Fibroblast of the aortic adventitia (primary cell): ENCODE measurements at regions not wholly inside any gene's neighbourhood (a gene's known extent, or its start where the extent isn't known, plus 50 kb on each side); places are given as distances from the start of the nearest gene placed in this dataset.

Source experiments
- DNase-seq: peaks from one replicate; pipeline ENCODE4 v3.0.0-alpha.2; 2010; ENCODE audit warnings: low read depth
- H3K4me3 ChIP-seq: 2 replicates; pipeline ENCODE4 v1.5.1; 2011; ENCODE audit warnings: low read depth, mild to moderate bottlenecking, control low read depth, low read length, moderate library complexity
- CTCF ChIP-seq: IDR thresholded peaks from 2 replicates; pipeline ENCODE4 v1.5.1; 2011; ENCODE audit warnings: mild to moderate bottlenecking, low read length, control low read depth, inconsistent platforms; ENCODE audit not compliant: insufficient read depth

- no peak for TF ChIP-seq CTCF
Observed at GRCh38 chr2:223415071-223415470, 187.1 kb downstream of the SCG2 start.

GRCh38 chr2:223416815-223417610 lies 185.1 kb downstream of the SCG2 start:
- peak; percentile 64 for DNase-seq
- no peak for TF ChIP-seq CTCF
- H3K4me3 ChIP-seq: no peak overlapping the region

More at GRCh38 chr2:223415071-223415470, 187.1 kb downstream of the SCG2 start:
- no peak overlapping the region for H3K4me3 ChIP-seq
- DNase-seq: no peak

- peak; percentile 50 for DNase-seq
- TF ChIP-seq CTCF: no peak
- H3K4me3 ChIP-seq: no peak overlapping the region
Observed at GRCh38 chr2:223418131-223418530, 184.0 kb downstream of the SCG2 start.

GRCh38 chr2:223418604-223419199 lies 183.5 kb downstream of the SCG2 start:
- DNase-seq: no peak
- no peak overlapping the region for H3K4me3 ChIP-seq
- no peak for TF ChIP-seq CTCF

- H3K4me3 ChIP-seq: no peak overlapping the region
- TF ChIP-seq CTCF: no peak
- DNase-seq: no peak
Observed at GRCh38 chr2:223420048-223420447, 182.1 kb downstream of the SCG2 start.

- no peak for TF ChIP-seq CTCF
- DNase-seq: no peak
- H3K4me3 ChIP-seq: no peak overlapping the region
Observed at GRCh38 chr2:223431479-223431878, 170.7 kb downstream of the SCG2 start.

- no peak for DNase-seq
- TF ChIP-seq CTCF: no peak
- no peak overlapping the region for H3K4me3 ChIP-seq
Observed at GRCh38 chr2:223433461-223433860, 168.7 kb downstream of the SCG2 start.
